ENCODE measurements at regions not wholly inside any gene's neighbourhood (a gene's known extent, or its start where the extent isn't known, plus 50 kb on each side); places are given as distances from the start of the nearest gene placed in this dataset.

- no peak for TF ChIP-seq CTCF (IDR thresholded peaks at IDR 0.05)
- no peak for TF ChIP-seq POLR2A (IDR thresholded peaks at IDR 0.05)
Observed at GRCh38 chr2:128784626-128785306, 466.1 kb upstream of the HS6ST1 start.

Measured in Peyer's patch (tissue), 4 donors.